Karpas-422 (cell line): ENCODE measurements at regions not wholly inside any gene's neighbourhood (a gene's known extent, or its start where the extent isn't known, plus 50 kb on each side); places are given as distances from the start of the nearest gene placed in this dataset.

ENCODE experiments used
- DNase-seq: peaks from one replicate; pipeline ENCODE4 v3.0.0-alpha.2; 2015
- H2AFZ ChIP-seq: fragments of 200-600 bp; sonication (generic); 2 replicates; pipeline ENCODE4 v1.6.1; 2014; ENCODE audit warnings: antibody characterized with exemption, low read length, mixed read lengths
- H3K27ac ChIP-seq: fragments of 200-600 bp; sonication (generic); 2 replicates; pipeline ENCODE4 v1.5.1; 2014; ENCODE audit warnings: mild to moderate bottlenecking, low read length, moderate library complexity
- H3K27me3 ChIP-seq: fragments of 200-600 bp; sonication (generic); 2 replicates; pipeline ENCODE4 v1.6.1; 2014; ENCODE audit warnings: low read length, mixed read lengths
- H3K36me3 ChIP-seq: fragments of 200-600 bp; sonication (generic); 2 replicates; pipeline ENCODE4 v1.6.1; 2014; ENCODE audit warnings: low read length, mixed read lengths; ENCODE audit not compliant: insufficient read depth
- H3K4me1 ChIP-seq: fragments of 200-600 bp; sonication (generic); 2 replicates; pipeline ENCODE4 v1.6.1; 2014; ENCODE audit warnings: mild to moderate bottlenecking, low read length, mixed read lengths
- H3K4me2 ChIP-seq: fragments of 200-600 bp; sonication (generic); 2 replicates; pipeline ENCODE4 v1.6.1; 2014; ENCODE audit warnings: low read length, low read depth, mild to moderate bottlenecking; ENCODE audit not compliant: poor library complexity, severe bottlenecking
- H3K4me3 ChIP-seq: fragments of 200-600 bp; sonication (generic); 2 replicates; pipeline ENCODE4 v1.5.1; 2014; ENCODE audit warnings: mild to moderate bottlenecking, antibody characterized with exemption, low read length, mixed read lengths
- H3K79me2 ChIP-seq: fragments of 200-600 bp; sonication (generic); 2 replicates; pipeline ENCODE4 v1.6.1; 2014; ENCODE audit warnings: mild to moderate bottlenecking, low read length, mixed read lengths
- H3K9ac ChIP-seq: fragments of 200-600 bp; sonication (generic); 2 replicates; pipeline ENCODE4 v1.6.0; 2014; ENCODE audit warnings: low read length
- H3K9me2 ChIP-seq: fragments of 200-600 bp; sonication (generic), shearing (Covaris generic); replicated peaks from 2 replicates; pipeline ENCODE4 v1.6.0; 2014; ENCODE audit warnings: mild to moderate bottlenecking, low read length, moderate library complexity; ENCODE audit not compliant: insufficient read depth
- H3K9me3 ChIP-seq: fragments of 300-700, 200-600 bp; sonication (generic); 2 replicates; pipeline ENCODE4 v1.6.1; 2014; ENCODE audit warnings: low read length, mixed read lengths
- H4K20me1 ChIP-seq: fragments of 200-600 bp; sonication (generic); 2 replicates; pipeline ENCODE4 v1.6.1; 2014; ENCODE audit warnings: mild to moderate bottlenecking, antibody characterized with exemption, low read length, low read depth; ENCODE audit not compliant: insufficient read depth

DNA sequence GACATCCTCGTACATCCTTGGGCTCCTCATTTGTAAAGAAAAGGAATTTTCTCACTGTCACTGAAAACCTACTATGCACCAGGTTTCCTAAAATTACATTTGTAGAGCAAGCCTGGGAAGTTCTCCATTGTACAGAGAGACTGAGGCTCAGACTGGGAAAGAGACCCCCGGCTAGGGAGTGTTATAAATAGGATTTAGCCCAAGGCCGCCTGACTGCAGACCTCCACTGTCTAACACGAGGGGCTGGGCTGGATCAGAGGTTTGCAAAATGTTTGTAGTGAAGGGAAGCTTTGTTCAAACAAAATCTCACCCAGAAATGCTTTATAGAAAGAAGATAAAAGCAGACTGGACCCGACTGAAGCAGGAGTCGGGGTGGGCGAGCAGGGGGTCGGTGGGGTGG, 131.3 kb downstream of the ACTL8 start:
- H3K9me2 ChIP-seq, result no peaks in the 10 kb centered on the region
- H3K4me2 ChIP-seq, result no peak overlapping the region
- no peaks in the 10 kb centered on the region for H3K9me3 ChIP-seq
- H3K36me3 ChIP-seq, result no peaks in the 10 kb centered on the region
- no peak overlapping the region for H3K4me3 ChIP-seq
- H4K20me1 ChIP-seq, result 0 out of 2 replicates have a peak, but pooled peaks cover 3% of the 10 kb centered on the region
- H3K9ac ChIP-seq, result no peak overlapping the region
- no peak overlapping the region for H2AFZ ChIP-seq
- no peaks in the 10 kb centered on the region for H3K79me2 ChIP-seq
- DNase-seq, result no peak
- no peaks in the 10 kb centered on the region for H3K27me3 ChIP-seq
- no peak overlapping the region for H3K27ac ChIP-seq
- no peaks in the 10 kb centered on the region for H3K4me1 ChIP-seq

DNA sequence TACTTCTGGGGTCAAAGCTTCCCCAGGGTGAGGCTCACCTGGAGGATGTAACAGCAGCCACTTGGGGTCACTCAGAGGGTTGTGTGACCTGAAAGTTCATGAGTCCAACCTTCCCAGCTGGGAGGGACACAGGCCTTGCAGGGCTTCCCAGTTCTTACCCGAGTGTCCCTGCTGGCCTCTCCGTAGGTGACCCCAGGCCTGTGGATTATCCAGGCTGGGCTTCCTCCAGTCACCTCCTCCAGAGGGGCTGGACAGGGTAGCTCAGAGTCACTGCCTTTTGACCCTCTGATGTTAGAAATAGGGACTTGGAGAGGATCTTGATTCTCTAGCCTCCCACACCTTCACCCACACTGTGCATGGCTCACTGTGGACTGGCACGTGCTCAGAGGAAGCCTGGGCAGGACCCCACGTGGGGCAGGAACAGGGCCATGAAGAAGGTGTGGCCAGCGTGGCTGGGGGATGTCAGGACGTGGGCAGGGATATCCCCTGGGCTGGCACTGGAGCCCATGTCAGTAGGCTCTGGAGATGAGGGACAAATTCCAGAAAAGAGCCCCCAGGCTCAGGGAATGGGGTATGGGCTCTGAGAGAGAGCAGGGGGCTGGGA, 131.8 kb downstream of the ACTL8 start:
- Histone ChIP-seq H3K79me2 (no peaks in the 10 kb centered on the region), H3K9me2 (no peaks in the 10 kb centered on the region), H3K4me1 (no peaks in the 10 kb centered on the region), H3K9me3 (no peaks in the 10 kb centered on the region), H3K9ac (no peak overlapping the region), H3K4me3 (no peak overlapping the region), H3K27me3 (no peaks in the 10 kb centered on the region), H3K27ac (no peak overlapping the region), H2AFZ (no peak overlapping the region), H3K36me3 (no peaks in the 10 kb centered on the region), H3K4me2 (no peak overlapping the region), H4K20me1 (0 out of 2 replicates have a peak, but pooled peaks cover 3% of the 10 kb centered on the region)
- no peak for DNase-seq

DNA sequence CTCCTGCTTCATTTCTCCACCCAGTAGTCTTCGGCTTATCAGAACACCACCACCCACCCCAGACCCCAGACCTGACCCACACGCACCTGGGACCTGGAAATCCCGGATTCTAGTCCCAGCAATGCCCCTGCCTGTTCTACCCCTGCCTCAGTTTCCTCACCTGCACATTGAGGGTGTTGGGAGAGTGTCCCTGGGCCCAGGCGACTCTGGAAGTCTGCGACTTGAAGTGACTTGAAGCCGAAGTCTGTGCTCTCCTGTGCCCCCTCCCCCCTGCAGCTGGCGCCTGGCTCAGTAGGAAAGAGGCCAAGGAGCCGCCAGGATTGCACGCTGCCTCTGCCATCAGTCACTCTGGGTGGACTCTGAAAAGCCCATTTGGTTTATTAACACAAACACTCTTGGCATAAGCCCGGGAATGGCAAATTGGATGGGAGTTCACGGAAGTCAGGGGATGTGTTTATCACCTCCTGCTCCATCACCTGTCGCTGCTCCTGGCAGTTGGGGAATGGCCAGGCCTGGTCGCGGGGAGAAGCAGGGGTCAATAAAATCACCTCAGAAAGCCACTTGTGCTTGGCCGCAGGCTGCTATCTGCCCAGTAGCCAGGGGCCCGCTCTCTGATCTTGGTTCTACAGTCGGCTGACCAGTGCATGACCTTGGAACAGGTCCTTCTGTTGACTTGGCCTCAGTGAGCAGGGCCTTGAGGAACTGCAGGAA, 132.7 kb downstream of the ACTL8 start:
- Histone ChIP-seq H3K4me1 (no peaks in the 10 kb centered on the region), H3K9me3 (no peaks in the 10 kb centered on the region), H3K9me2 (no peaks in the 10 kb centered on the region), H3K36me3 (no peaks in the 10 kb centered on the region), H4K20me1 (0 out of 2 replicates have a peak, but pooled peaks cover 3% of the 10 kb centered on the region), H2AFZ (no peak overlapping the region), H3K4me3 (no peak overlapping the region), H3K27me3 (no peaks in the 10 kb centered on the region), H3K79me2 (no peaks in the 10 kb centered on the region), H3K4me2 (no peak overlapping the region), H3K27ac (no peak overlapping the region), H3K9ac (no peak overlapping the region)
- DNase-seq, result no peak

DNA sequence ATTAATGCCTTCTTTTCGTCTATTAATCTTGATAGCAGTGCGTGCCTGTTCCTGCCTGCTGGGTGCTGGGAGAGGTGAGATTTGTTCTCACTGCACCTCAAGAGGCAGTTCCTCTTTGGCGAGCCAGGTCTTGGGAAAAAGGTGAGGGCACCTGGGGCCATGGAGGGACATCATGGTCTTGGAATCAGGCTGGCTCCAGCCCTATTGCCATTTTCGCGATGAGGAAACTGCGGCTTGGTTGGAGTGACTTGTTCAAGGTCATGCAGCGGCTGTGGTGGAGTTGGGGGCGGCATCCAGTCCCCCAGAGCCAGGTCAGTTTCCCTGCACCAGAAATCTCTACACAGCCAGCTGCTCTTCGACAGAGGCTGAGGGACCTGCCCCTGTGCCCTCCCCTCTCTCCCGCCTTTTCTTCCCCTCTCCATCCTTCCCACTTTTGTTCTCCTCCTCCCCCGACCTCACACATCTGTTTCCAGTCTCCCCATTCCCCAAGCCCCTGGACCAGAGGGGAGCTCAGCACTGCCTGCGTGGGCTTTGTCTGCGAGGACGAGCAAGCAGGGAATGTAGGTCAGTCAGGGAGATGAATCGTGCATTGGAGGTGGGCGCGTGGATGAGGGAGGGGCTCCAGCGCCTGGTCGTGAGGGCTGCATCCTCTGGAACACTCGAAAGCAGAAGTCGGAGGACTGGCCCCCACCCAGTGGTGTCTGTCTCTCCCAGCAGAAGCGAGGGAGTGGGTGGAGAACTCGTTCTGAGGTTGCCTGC, 135.1 kb downstream of the ACTL8 start:
- Histone ChIP-seq H3K36me3 (no peaks in the 10 kb centered on the region), H2AFZ (no peak overlapping the region), H3K27me3 (no peaks in the 10 kb centered on the region), H3K9me3 (no peaks in the 10 kb centered on the region), H3K79me2 (no peaks in the 10 kb centered on the region), H3K9ac (no peak overlapping the region), H3K4me1 (no peaks in the 10 kb centered on the region), H3K4me3 (no peak overlapping the region), H3K9me2 (no peaks in the 10 kb centered on the region), H3K4me2 (no peak overlapping the region), H4K20me1 (0 out of 2 replicates have a peak, but pooled peaks cover 3% of the 10 kb centered on the region), H3K27ac (no peak overlapping the region)
- DNase-seq, result no peak

DNA sequence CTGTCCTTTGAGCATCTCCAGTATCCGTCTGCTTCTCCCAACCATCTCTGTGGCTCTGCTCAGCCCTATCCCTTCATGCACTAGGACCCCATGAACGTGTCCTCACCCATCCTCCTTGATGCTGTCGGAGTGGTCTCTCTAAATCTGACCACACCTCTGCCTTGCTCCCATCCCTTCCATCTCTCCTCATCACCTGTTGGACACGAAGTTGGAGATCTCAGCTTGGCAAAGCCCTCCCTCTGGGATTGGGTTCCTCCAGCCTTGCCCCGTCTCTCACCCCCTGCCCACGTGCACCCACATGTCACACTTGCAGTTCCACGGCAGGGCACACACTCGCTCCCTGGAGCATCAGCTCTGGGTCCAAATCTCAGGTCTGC, 135.7 kb downstream of the ACTL8 start:
- Histone ChIP-seq H4K20me1 (0 out of 2 replicates have a peak, but pooled peaks cover 3% of the 10 kb centered on the region), H3K27ac (no peak overlapping the region), H3K36me3 (no peaks in the 10 kb centered on the region), H3K9me2 (no peaks in the 10 kb centered on the region), H3K9ac (no peak overlapping the region), H3K79me2 (no peaks in the 10 kb centered on the region), H3K27me3 (no peaks in the 10 kb centered on the region), H2AFZ (no peak overlapping the region), H3K4me2 (no peak overlapping the region), H3K4me3 (no peak overlapping the region), H3K4me1 (no peaks in the 10 kb centered on the region), H3K9me3 (no peaks in the 10 kb centered on the region)
- DNase-seq, result no peak

DNA sequence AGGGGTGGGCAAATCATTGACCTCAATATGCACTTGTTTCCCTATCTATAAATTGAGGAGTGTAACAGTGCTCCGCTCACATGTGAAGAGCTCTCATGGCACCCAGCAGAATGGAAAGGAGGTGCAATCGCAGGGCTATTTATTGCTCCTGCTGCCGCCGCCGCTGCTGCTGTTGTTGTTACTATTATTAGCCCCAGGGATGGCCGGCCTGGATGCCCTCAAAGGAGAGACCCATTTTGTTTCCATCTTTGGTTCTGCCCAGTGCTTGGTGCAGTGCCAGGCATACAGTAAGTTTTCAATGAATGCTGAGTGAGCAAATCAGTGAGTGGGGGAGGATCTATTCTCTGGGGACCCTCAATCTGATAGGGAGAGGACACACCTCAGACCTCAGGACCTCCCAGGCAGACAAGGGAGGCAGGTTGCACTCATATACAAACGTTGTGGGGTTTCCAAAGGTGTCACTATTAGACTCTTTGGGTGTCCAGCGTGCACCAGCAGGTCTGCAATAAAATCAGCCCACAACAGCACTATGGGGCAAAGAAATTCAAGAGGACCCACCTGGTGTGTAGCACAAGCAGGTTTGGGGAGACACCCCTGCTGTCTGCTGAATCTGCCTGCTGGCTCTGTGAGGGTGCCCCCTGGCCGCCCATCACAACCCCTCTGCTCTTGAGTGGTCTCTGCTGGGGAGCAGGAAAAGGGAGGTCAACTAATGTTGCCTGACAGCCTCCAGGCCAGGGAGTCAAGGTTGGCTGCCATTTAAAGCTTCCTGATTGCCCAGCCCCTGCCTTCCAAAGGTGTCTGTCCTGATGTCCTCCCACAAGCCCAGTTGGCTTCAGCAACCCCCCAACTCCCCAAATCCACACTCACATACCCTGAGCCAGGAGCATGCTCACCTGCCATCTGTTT, 136.3 kb downstream of the ACTL8 start:
- Histone ChIP-seq H3K79me2 (no peaks in the 10 kb centered on the region), H3K4me2 (no peak overlapping the region), H3K27me3 (no peaks in the 10 kb centered on the region), H3K27ac (no peak overlapping the region), H3K9me3 (no peaks in the 10 kb centered on the region), H3K4me1 (no peaks in the 10 kb centered on the region), H3K9ac (no peak overlapping the region), H4K20me1 (no peaks in the 10 kb centered on the region), H3K36me3 (no peaks in the 10 kb centered on the region), H3K4me3 (no peak overlapping the region), H2AFZ (no peak overlapping the region), H3K9me2 (no peaks in the 10 kb centered on the region)
- no peak for DNase-seq

DNA sequence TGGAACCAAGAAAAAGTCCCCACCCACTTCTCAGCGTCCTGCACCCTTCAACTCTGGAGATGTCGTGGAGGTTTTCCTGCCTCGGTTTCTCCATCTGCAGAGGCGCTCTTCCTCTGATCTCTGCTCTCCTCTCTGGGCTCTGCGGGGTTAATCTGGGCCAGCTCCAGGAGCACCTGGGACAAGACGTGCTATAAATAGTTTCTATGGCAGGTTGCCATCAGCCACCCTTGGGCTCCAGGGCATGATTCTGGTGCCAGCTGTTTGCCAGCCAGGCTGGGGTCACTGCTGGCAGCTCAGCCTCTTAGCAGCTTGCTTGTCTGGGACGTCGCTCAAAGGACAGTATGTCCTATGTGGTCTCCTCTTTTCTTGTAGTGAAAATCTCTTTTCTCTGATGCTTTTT, 137.1 kb downstream of the ACTL8 start:
- Histone ChIP-seq H3K4me1 (no peaks in the 10 kb centered on the region), H3K9ac (no peak overlapping the region), H3K27ac (no peak overlapping the region), H3K27me3 (no peaks in the 10 kb centered on the region), H3K9me3 (no peaks in the 10 kb centered on the region), H3K4me3 (no peak overlapping the region), H3K9me2 (no peaks in the 10 kb centered on the region), H2AFZ (no peak overlapping the region), H3K36me3 (no peaks in the 10 kb centered on the region), H4K20me1 (no peaks in the 10 kb centered on the region), H3K79me2 (no peaks in the 10 kb centered on the region), H3K4me2 (no peak overlapping the region)
- no peak for DNase-seq
